GM12865 (cell line): ENCODE measurements at regions not wholly inside any gene's neighbourhood (a gene's known extent, or its start where the extent isn't known, plus 50 kb on each side); places are given as distances from the start of the nearest gene placed in this dataset.

Experiments
- DNase-seq: peaks from one replicate; pipeline ENCODE4 v3.0.0; 2010; ENCODE audit warnings: low read depth
- H3K4me3 ChIP-seq: 2 replicates; pipeline ENCODE4 v1.5.1; 2011; ENCODE audit warnings: mild to moderate bottlenecking, low read depth, low read length, control low read depth
- CTCF ChIP-seq: IDR thresholded peaks from 2 replicates; pipeline ENCODE4 v1.5.1; 2011; ENCODE audit warnings: low read length, control low read depth, low read depth, inconsistent platforms; ENCODE audit not compliant: insufficient read depth; ENCODE audit errors: missing control alignments

- no peak overlapping the region for H3K4me3 ChIP-seq
- DNase-seq = no peak
- no peak for TF ChIP-seq CTCF
Observed at GRCh38 chr2:239881031-239881471, 144.1 kb downstream of the NDUFA10 start.

- DNase-seq = no peak
- no peak overlapping the region for H3K4me3 ChIP-seq
- no peak for TF ChIP-seq CTCF
Observed at GRCh38 chr2:239880396-239880795, 144.7 kb downstream of the NDUFA10 start.

GRCh38 chr2:239879423-239880084, 145.6 kb downstream of the NDUFA10 start:
- no peak for DNase-seq
- H3K4me3 ChIP-seq = no peak overlapping the region
- no peak for TF ChIP-seq CTCF

- no peak for DNase-seq
- TF ChIP-seq CTCF = no peak
- no peak overlapping the region for H3K4me3 ChIP-seq
Observed at GRCh38 chr2:239878686-239879085, 146.5 kb downstream of the NDUFA10 start.

- no peak for DNase-seq
- no peak overlapping the region for H3K4me3 ChIP-seq
- no peak for TF ChIP-seq CTCF
Observed at GRCh38 chr2:239876948-239877289, 148.2 kb downstream of the NDUFA10 start.

GRCh38 chr2:239876271-239876947, 148.7 kb downstream of the NDUFA10 start:
- DNase-seq = no peak

More at GRCh38 chr2:239876271-239876947, 148.7 kb downstream of the NDUFA10 start:
- TF ChIP-seq CTCF = no peak
- no peak overlapping the region for H3K4me3 ChIP-seq
